NT2/D1 (cell line): ENCODE measurements at regions not wholly inside any gene's neighbourhood (a gene's known extent, or its start where the extent isn't known, plus 50 kb on each side); places are given as distances from the start of the nearest gene placed in this dataset.

Experiments
- SUZ12 ChIP-seq: IDR thresholded peaks from 2 replicates; pipeline ENCODE4 v1.6.1; 2011; ENCODE audit not compliant: insufficient read length, insufficient read depth; ENCODE audit errors: extremely low read depth
- ZNF274 ChIP-seq: IDR thresholded peaks from 2 replicates; pipeline ENCODE4 v1.6.1; 2011; ENCODE audit warnings: mild to moderate bottlenecking, low read depth, low read length

GRCh38 chr12:92987846-92988621 lies 58.9 kb upstream of the EEA1 start:
- no peak for TF ChIP-seq SUZ12
- no peak for TF ChIP-seq ZNF274
